ENCODE measurements at regions not wholly inside any gene's neighbourhood (a gene's known extent, or its start where the extent isn't known, plus 50 kb on each side); places are given as distances from the start of the nearest gene placed in this dataset.
"Not testable (repeated sequence)": the region's sequence is repeated elsewhere in the genome, so short reads cannot be mapped to it uniquely, and the experiment has no call there.

- DNase-seq = peak; percentile 1
Observed at GRCh38 chr4:123163501-123163900, 233.1 kb upstream of the SPRY1 start.

- DNase-seq = no peak
Observed at GRCh38 chr4:123166023-123166422, 230.6 kb upstream of the SPRY1 start.

GRCh38 chr4:123167931-123168330 is 228.7 kb upstream of the SPRY1 start:
- DNase-seq = no peak

GRCh38 chr4:123168812-123169211 is 227.8 kb upstream of the SPRY1 start:
- DNase-seq = no peak

GRCh38 chr4:123170843-123171242 is 225.8 kb upstream of the SPRY1 start:
- no peak for DNase-seq

GRCh38 chr4:123176605-123177004 is 220.0 kb upstream of the SPRY1 start:
- DNase-seq = no peak

- no peak for DNase-seq
Observed at GRCh38 chr4:123182289-123182688, 214.3 kb upstream of the SPRY1 start.

GRCh38 chr4:123183308-123183707 is 213.3 kb upstream of the SPRY1 start:
- no peak for DNase-seq

- DNase-seq = not testable (repeated sequence)
Observed at GRCh38 chr4:123183754-123184153, 212.8 kb upstream of the SPRY1 start.

GRCh38 chr4:123186731-123187130 is 209.9 kb upstream of the SPRY1 start:
- no peak for DNase-seq

GRCh38 chr4:123190176-123190575 is 206.4 kb upstream of the SPRY1 start:
- DNase-seq = no peak

- no peak for DNase-seq
Observed at GRCh38 chr4:123191728-123192127, 204.9 kb upstream of the SPRY1 start.

- DNase-seq = no peak
Observed at GRCh38 chr4:123193802-123194367, 202.7 kb upstream of the SPRY1 start.

- DNase-seq = no peak
Observed at GRCh38 chr4:123198706-123199105, 197.9 kb upstream of the SPRY1 start.

GRCh38 chr4:123200051-123200940 is 196.3 kb upstream of the SPRY1 start:
- no peak for DNase-seq

GRCh38 chr4:123204737-123205136 is 191.9 kb upstream of the SPRY1 start:
- no peak for DNase-seq

GRCh38 chr4:123206016-123206415 is 190.6 kb upstream of the SPRY1 start:
- DNase-seq = no peak

- no peak for DNase-seq
Observed at GRCh38 chr4:123209436-123209835, 187.2 kb upstream of the SPRY1 start.

- no peak for DNase-seq
Observed at GRCh38 chr4:123215536-123215935, 181.1 kb upstream of the SPRY1 start.

- no peak for DNase-seq
Observed at GRCh38 chr4:123216543-123216942, 180.1 kb upstream of the SPRY1 start.

GRCh38 chr4:123216946-123217345 is 179.6 kb upstream of the SPRY1 start:
- DNase-seq = no peak

- no peak for DNase-seq
Observed at GRCh38 chr4:123217664-123218063, 178.9 kb upstream of the SPRY1 start.

GRCh38 chr4:123218981-123219380 is 177.6 kb upstream of the SPRY1 start:
- no peak for DNase-seq

GRCh38 chr4:123229286-123229685 is 167.3 kb upstream of the SPRY1 start:
- DNase-seq = peak; percentile 67

GRCh38 chr4:123230061-123230460 is 166.5 kb upstream of the SPRY1 start:
- DNase-seq = peak; percentile 5

All from inflammatory macrophage treated with lipopolysaccharide for 4 hours (primary cell).